ENCODE measurements at regions not wholly inside any gene's neighbourhood (a gene's known extent, or its start where the extent isn't known, plus 50 kb on each side); places are given as distances from the start of the nearest gene placed in this dataset.

DNA sequence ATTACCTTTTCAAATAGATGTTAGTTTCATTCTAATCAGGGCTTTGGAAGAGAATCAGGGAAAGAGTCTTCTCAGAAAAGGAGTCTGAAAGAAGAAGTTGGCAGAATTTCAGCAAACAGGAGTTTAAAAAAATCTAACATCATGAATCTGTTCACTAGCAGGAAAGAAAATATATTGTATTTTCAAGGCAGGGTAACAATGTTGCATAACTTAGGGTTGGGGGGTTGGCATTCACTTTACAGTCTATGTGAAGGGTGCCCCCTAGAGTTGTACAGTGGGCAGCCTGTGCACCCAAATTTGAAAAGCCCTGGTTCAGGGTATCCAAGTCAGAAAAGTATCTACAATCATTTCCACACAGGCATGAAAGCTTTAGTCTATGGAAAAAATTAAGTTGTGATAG, 348.4 kb upstream of the SLC30A5 start:
- no peak for TF ChIP-seq EZH2 (IDR thresholded peaks at IDR 0.05; ENCODE audit: borderline replicate concordance, low read depth, low read length, severe bottlenecking)
- TF ChIP-seq, protein P1, sequence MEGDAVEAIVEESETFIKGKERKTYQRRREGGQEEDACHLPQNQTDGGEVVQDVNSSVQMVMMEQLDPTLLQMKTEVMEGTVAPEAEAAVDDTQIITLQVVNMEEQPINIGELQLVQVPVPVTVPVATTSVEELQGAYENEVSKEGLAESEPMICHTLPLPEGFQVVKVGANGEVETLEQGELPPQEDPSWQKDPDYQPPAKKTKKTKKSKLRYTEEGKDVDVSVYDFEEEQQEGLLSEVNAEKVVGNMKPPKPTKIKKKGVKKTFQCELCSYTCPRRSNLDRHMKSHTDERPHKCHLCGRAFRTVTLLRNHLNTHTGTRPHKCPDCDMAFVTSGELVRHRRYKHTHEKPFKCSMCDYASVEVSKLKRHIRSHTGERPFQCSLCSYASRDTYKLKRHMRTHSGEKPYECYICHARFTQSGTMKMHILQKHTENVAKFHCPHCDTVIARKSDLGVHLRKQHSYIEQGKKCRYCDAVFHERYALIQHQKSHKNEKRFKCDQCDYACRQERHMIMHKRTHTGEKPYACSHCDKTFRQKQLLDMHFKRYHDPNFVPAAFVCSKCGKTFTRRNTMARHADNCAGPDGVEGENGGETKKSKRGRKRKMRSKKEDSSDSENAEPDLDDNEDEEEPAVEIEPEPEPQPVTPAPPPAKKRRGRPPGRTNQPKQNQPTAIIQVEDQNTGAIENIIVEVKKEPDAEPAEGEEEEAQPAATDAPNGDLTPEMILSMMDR (IDR thresholded peaks at IDR 0.05; ENCODE audit: borderline replicate concordance, extremely low read depth, low read length, poor library complexity, severe bottlenecking) = peak; percentile 45

Measured in DND-41 (cell line).